IMR-90 (cell line): ENCODE measurements at regions not wholly inside any gene's neighbourhood (a gene's known extent, or its start where the extent isn't known, plus 50 kb on each side); places are given as distances from the start of the nearest gene placed in this dataset.
A peak's percentile ranks its signal among the peaks of the same experiment; 100 is the strongest.

ENCODE experiments used
- ATAC-seq: fragments of 200-7000 bp; cut with Tn5 transposase; 2 replicates; pipeline ENCODE4 v1.9.1; 2020; ENCODE audit warnings: low read depth, mild to moderate bottlenecking, moderate library complexity
- BruUV-seq: library from RNA; stranded (reverse); fragments of 400-500 nt; replicated peaks from 2 replicates; lab custom pipeline; 2021; lab: Mats Ljungman, UMichigan
- CTCF ChIA-PET: fragments of 300-600 bp; formaldehyde crosslinking; extraction: SDS; loops from one replicate; lab custom pipeline; 2021; ENCODE audit warnings: antibody characterized with exemption; lab: Yijun Ruan, JAX
- POLR2A ChIA-PET: fragments of 300-600 bp; sonication (Branson Sonifier 250); formaldehyde crosslinking; loops from one replicate; lab custom pipeline; 2022; ENCODE audit warnings: antibody characterized with exemption; ENCODE audit not compliant: unreplicated experiment; lab: Charles Lee
- DNase-seq: peaks from one replicate; pipeline ENCODE4 v3.0.0; 2013
- H2AFZ ChIP-seq: replicated peaks from 2 replicates; pipeline ENCODE3; 2013; ENCODE audit warnings: low read length, mild to moderate bottlenecking; ENCODE audit not compliant: poor library complexity
- H2AK5ac ChIP-seq: 2 replicates; pipeline ENCODE4 v1.6.1; 2013; ENCODE audit warnings: low read depth, low read length, inconsistent platforms
- H2AK9ac ChIP-seq: replicated peaks from 2 replicates; pipeline ENCODE3; 2013; ENCODE audit warnings: mild to moderate bottlenecking, low read depth, low read length, moderate library complexity; ENCODE audit not compliant: poor library complexity
- H2BK120ac ChIP-seq: 2 replicates; pipeline ENCODE4 v1.6.1; 2013; ENCODE audit warnings: low read depth, low read length, inconsistent platforms
- H2BK15ac ChIP-seq: 3 replicates; pipeline ENCODE4 v1.6.1; 2013; ENCODE audit warnings: low read depth, low read length, inconsistent platforms
- H2BK20ac ChIP-seq: 2 replicates; pipeline ENCODE4 v1.6.1; 2013; ENCODE audit warnings: low read depth, mild to moderate bottlenecking, inconsistent platforms, low read length, moderate library complexity
- H2BK5ac ChIP-seq: 2 replicates; pipeline ENCODE4 v1.6.1; 2013; ENCODE audit warnings: mild to moderate bottlenecking, low read depth, low read length, inconsistent platforms; ENCODE audit not compliant: poor library complexity, severe bottlenecking
- H3K14ac ChIP-seq: replicated peaks from 2 replicates; pipeline ENCODE4 v1.6.1; 2013; ENCODE audit warnings: low read depth, low read length, inconsistent platforms
- H3K18ac ChIP-seq: 2 replicates; pipeline ENCODE4 v1.6.1; 2013; ENCODE audit warnings: low read depth, low read length, control low read depth
- H3K23ac ChIP-seq: 2 replicates; pipeline ENCODE4 v1.6.1; 2013; ENCODE audit warnings: low read depth, low read length, inconsistent platforms
- H3K27ac ChIP-seq: 2 replicates; pipeline ENCODE4 v1.5.1; 2013; ENCODE audit warnings: mild to moderate bottlenecking, control low read depth, low read length; ENCODE audit not compliant: insufficient read depth
- H3K27me3 ChIP-seq: 2 replicates; pipeline ENCODE4 v1.6.1; 2013; ENCODE audit warnings: low read length; ENCODE audit not compliant: control insufficient read depth, insufficient read depth
- H3K36me3 ChIP-seq: 2 replicates; pipeline ENCODE4 v1.6.1; 2013; ENCODE audit warnings: low read length, mixed read lengths; ENCODE audit not compliant: control insufficient read depth, insufficient read depth
- H3K4ac ChIP-seq: 2 replicates; pipeline ENCODE4 v1.6.1; 2013; ENCODE audit warnings: low read depth, low read length, inconsistent platforms
- H3K4me1 ChIP-seq: 2 replicates; pipeline ENCODE4 v1.6.1; 2013; ENCODE audit warnings: low read length, mixed read lengths; ENCODE audit not compliant: control insufficient read depth, insufficient read depth
- H3K4me2 ChIP-seq: 2 replicates; pipeline ENCODE4 v1.6.1; 2013; ENCODE audit warnings: low read depth, mild to moderate bottlenecking, control low read depth, low read length, moderate library complexity
- H3K4me3 ChIP-seq: 2 replicates; pipeline ENCODE4 v1.5.1; 2013; ENCODE audit warnings: low read depth, mild to moderate bottlenecking, control low read depth, low read length, moderate library complexity; ENCODE audit not compliant: insufficient read depth
- H3K56ac ChIP-seq: 2 replicates; pipeline ENCODE4 v1.6.1; 2013; ENCODE audit warnings: low read length, inconsistent platforms; ENCODE audit not compliant: insufficient read depth; ENCODE audit errors: extremely low read depth
- H3K79me1 ChIP-seq, 2 experiments: 2 replicates each; pipeline ENCODE4 v1.6.1; 2013; ENCODE audit warnings: low read length in 2 of 2, inconsistent platforms in 1 of 2, low read depth in 1 of 2
- H3K9ac ChIP-seq: 2 replicates; pipeline ENCODE4 v1.6.1; 2013; ENCODE audit warnings: low read depth, low read length, control low read depth
- H3K9me1 ChIP-seq: 2 replicates; pipeline ENCODE4 v1.6.1; 2013; ENCODE audit warnings: low read length, inconsistent platforms; ENCODE audit not compliant: insufficient read depth
- H3K9me3 ChIP-seq: 2 replicates; pipeline ENCODE4 v1.6.1; 2013; ENCODE audit warnings: low read length; ENCODE audit not compliant: control insufficient read depth, insufficient read depth
- H4K20me1 ChIP-seq: 2 replicates; pipeline ENCODE4 v1.6.1; 2013; ENCODE audit warnings: low read length, inconsistent platforms; ENCODE audit not compliant: insufficient read depth
- H4K5ac ChIP-seq: 2 replicates; pipeline ENCODE4 v1.6.1; 2013; ENCODE audit warnings: mild to moderate bottlenecking, low read depth, low read length, control low read depth
- H4K8ac ChIP-seq, 2 experiments: 2 replicates each; pipeline ENCODE4 v1.6.1; 2013; ENCODE audit warnings: low read depth in 2 of 2, low read length in 2 of 2, control low read depth in 1 of 2, inconsistent platforms in 1 of 2
- H4K91ac ChIP-seq: 2 replicates; pipeline ENCODE4 v1.6.1; 2013; ENCODE audit warnings: low read depth, low read length, inconsistent platforms; ENCODE audit not compliant: insufficient read depth
- BHLHE40 ChIP-seq: fragments of 150-350 bp; IDR thresholded peaks from 2 replicates; pipeline ENCODE4 v1.6.1; 2016; ENCODE audit warnings: mild to moderate bottlenecking, low read depth, low read length
- CEBPB ChIP-seq: IDR thresholded peaks from 2 replicates; pipeline ENCODE4 v1.6.1; 2012; ENCODE audit warnings: low read depth, low read length, improper control_type of control experiment
- CHD1 ChIP-seq: IDR thresholded peaks from 2 replicates; pipeline ENCODE4 v1.6.1; 2012; ENCODE audit warnings: low read depth, low read length, improper control_type of control experiment
- CTCF ChIP-seq: conservative IDR thresholded peaks from 2 replicates; pipeline ENCODE4 v1.5.1; 2012; ENCODE audit warnings: mild to moderate bottlenecking, low read depth, low read length, improper control_type of control experiment
- ELK1 ChIP-seq: fragments of 150-350 bp; IDR thresholded peaks from 2 replicates; pipeline ENCODE4 v1.6.1; 2016; ENCODE audit warnings: low read depth, mild to moderate bottlenecking, low read length, moderate library complexity, borderline replicate concordance
- MAFK ChIP-seq: IDR thresholded peaks from 2 replicates; pipeline ENCODE4 v1.6.1; 2012; ENCODE audit warnings: low read depth, low read length, improper control_type of control experiment
- MAZ ChIP-seq: IDR thresholded peaks from 2 replicates; pipeline ENCODE4 v1.6.1; 2012; ENCODE audit warnings: low read depth, mild to moderate bottlenecking, low read length, improper control_type of control experiment, moderate library complexity, borderline replicate concordance
- MXI1 ChIP-seq: IDR thresholded peaks from 2 replicates; pipeline ENCODE4 v1.6.1; 2012; ENCODE audit warnings: low read depth, mild to moderate bottlenecking, low read length, moderate library complexity, borderline replicate concordance
- NFE2L2 ChIP-seq: fragments of 150-350 bp; IDR thresholded peaks from 2 replicates; pipeline ENCODE4 v1.6.1; 2016; ENCODE audit warnings: low read depth, mild to moderate bottlenecking, low read length
- POLR2A ChIP-seq: IDR thresholded peaks from 2 replicates; pipeline ENCODE4 v1.6.1; 2012; ENCODE audit warnings: mild to moderate bottlenecking, low read depth, low read length
- RAD21 ChIP-seq: IDR thresholded peaks from 2 replicates; pipeline ENCODE4 v1.6.1; 2012; ENCODE audit warnings: low read length, improper control_type of control experiment
- RCOR1 ChIP-seq: IDR thresholded peaks from 2 replicates; pipeline ENCODE4 v1.6.1; 2012; ENCODE audit warnings: mild to moderate bottlenecking, low read length, improper control_type of control experiment; ENCODE audit not compliant: insufficient replicate concordance
- SMC3 ChIP-seq: fragments of 150-350 bp; IDR thresholded peaks from 2 replicates; pipeline ENCODE4 v1.6.1; 2016; ENCODE audit warnings: low read depth, mild to moderate bottlenecking, antibody characterized with exemption, low read length, moderate library complexity
- USF2 ChIP-seq: fragments of 150-350 bp; IDR thresholded peaks from 2 replicates; pipeline ENCODE4 v1.6.1; 2017; ENCODE audit warnings: mild to moderate bottlenecking, antibody characterized with exemption, low read length, low read depth
- dilution Hi-C: fragments of 300-500 bp; cut with HindIII; formaldehyde crosslinking; loops from one replicate; pipeline ENCODE4 v1.14.3; 2018; ENCODE audit warnings: low sequenced_read_pairs; ENCODE audit not compliant: unreplicated experiment
- in situ Hi-C: fragments of 300-500 bp; cut with MboI; formaldehyde crosslinking; loops from 3 replicates; pipeline ENCODE4 v1.14.3; 2019; ENCODE audit warnings: low sequenced_read_pairs, inconsistent platforms, mixed read lengths
- intact Hi-C: fragments of 100-400 bp; cut with micrococcal nuclease; formaldehyde crosslinking; loops from 2 replicates; pipeline ENCODE4 v1.10.0; 2022

- intact Hi-C loops: no loop called here
- Histone ChIP-seq H3K23ac (no peak overlapping the region), H3K4me1 (no peaks in the 10 kb centered on the region), H2AK5ac (no peak overlapping the region), H3K36me3 (no peaks in the 10 kb centered on the region), H3K9me1 (0 out of 2 replicates have a peak, but pooled peaks cover 10% of the 10 kb centered on the region), H2BK120ac (no peak overlapping the region), H3K79me1 (no peaks in the 10 kb centered on the region), H2BK20ac (no peak overlapping the region), H4K91ac (no peak overlapping the region), H3K27ac (no peak overlapping the region), H3K18ac (no peak overlapping the region), H4K8ac (no peak overlapping the region), H3K14ac (no peak overlapping the region), H2BK5ac (no peak overlapping the region), H3K56ac (no peak overlapping the region), H4K20me1 (no peaks in the 10 kb centered on the region), H4K5ac (no peak overlapping the region), H3K4ac (no peak overlapping the region), H2AFZ (no peak overlapping the region), H3K9ac (no peak overlapping the region), H2AK9ac (no peak overlapping the region), H2BK15ac (0 out of 3 replicates have a peak overlapping the region, but pooled peaks have one; percentile 14), H3K4me3 (no peak overlapping the region), H3K27me3 (no peaks in the 10 kb centered on the region), H3K4me2 (no peak overlapping the region), H3K9me3 (0 out of 2 replicates have a peak, but pooled peaks cover 2% of the 10 kb centered on the region)
- ATAC-seq: no peak
- DNase-seq: no peak
- POLR2A ChIA-PET: no interaction called here
- TF ChIP-seq USF2 (no peak), MAZ (no peak), SMC3 (no peak), RCOR1 (no peak), BHLHE40 (no peak), MAFK (no peak), CHD1 (no peak), POLR2A (no peak), ELK1 (no peak), MXI1 (no peak), CEBPB (no peak), CTCF (no peak), NFE2L2 (no peak), RAD21 (no peak)
- no TSS peak for BruUV-seq
- in situ Hi-C loops: no loop called here
- CTCF ChIA-PET: interaction anchor here (0.9 kb wide), 1 partner anchor 11 kb away, joined by 4 read pairs; no protein-coding TSS in a partner anchor
- dilution Hi-C loops: no loop called here
These were observed 626.8 kb downstream of the SEMA5A start for GRCh38 chr5:8919096-8919495.
